ENCODE measurements at regions not wholly inside any gene's neighbourhood (a gene's known extent, or its start where the extent isn't known, plus 50 kb on each side); places are given as distances from the start of the nearest gene placed in this dataset.

- Histone ChIP-seq H3K4me2 (ENCODE audit: low read depth, low read length) (no peak overlapping the region), H3K4me3 (replicated peaks in 1 of 3; ENCODE audit: insufficient read depth in 1 of 3, low read depth in 2 of 3, low read length in 3 of 3) (no peak overlapping the region), H3K36me3 (replicated peaks in 1 of 2; ENCODE audit: control insufficient read depth in 1 of 2, insufficient read depth in 2 of 2, low read length in 2 of 2) (no peaks in the 10 kb centered on the region), H3K9me3 (ENCODE audit: low read length) (no peaks in the 10 kb centered on the region), H3K27me3 (ENCODE audit: control insufficient read depth in 1 of 2, insufficient read depth in 2 of 2, low read length in 2 of 2) (no peaks in the 10 kb centered on the region), H3K27ac (ENCODE audit: extremely low read length, insufficient read depth, low read length) (no peak overlapping the region), H3K9ac (ENCODE audit: insufficient read depth, low read depth, low read length) (no peak overlapping the region), H3K4me1 (ENCODE audit: insufficient read depth, low read length) (peaks cover 22% of the 10 kb centered on the region), H3K79me2 (ENCODE audit: insufficient read depth, low read length) (no peaks in the 10 kb centered on the region), H4K20me1 (ENCODE audit: insufficient read depth, low read length) (no peaks in the 10 kb centered on the region), H2AFZ (ENCODE audit: low read length) (no peak overlapping the region)
- no TSS peak for BruUV-seq (replicated peaks)
- 70% methylated on average over 6 of the region's 6 CpGs for WGBS (ENCODE audit: low lambda C conversion rate)
- TF ChIP-seq, protein P1, sequence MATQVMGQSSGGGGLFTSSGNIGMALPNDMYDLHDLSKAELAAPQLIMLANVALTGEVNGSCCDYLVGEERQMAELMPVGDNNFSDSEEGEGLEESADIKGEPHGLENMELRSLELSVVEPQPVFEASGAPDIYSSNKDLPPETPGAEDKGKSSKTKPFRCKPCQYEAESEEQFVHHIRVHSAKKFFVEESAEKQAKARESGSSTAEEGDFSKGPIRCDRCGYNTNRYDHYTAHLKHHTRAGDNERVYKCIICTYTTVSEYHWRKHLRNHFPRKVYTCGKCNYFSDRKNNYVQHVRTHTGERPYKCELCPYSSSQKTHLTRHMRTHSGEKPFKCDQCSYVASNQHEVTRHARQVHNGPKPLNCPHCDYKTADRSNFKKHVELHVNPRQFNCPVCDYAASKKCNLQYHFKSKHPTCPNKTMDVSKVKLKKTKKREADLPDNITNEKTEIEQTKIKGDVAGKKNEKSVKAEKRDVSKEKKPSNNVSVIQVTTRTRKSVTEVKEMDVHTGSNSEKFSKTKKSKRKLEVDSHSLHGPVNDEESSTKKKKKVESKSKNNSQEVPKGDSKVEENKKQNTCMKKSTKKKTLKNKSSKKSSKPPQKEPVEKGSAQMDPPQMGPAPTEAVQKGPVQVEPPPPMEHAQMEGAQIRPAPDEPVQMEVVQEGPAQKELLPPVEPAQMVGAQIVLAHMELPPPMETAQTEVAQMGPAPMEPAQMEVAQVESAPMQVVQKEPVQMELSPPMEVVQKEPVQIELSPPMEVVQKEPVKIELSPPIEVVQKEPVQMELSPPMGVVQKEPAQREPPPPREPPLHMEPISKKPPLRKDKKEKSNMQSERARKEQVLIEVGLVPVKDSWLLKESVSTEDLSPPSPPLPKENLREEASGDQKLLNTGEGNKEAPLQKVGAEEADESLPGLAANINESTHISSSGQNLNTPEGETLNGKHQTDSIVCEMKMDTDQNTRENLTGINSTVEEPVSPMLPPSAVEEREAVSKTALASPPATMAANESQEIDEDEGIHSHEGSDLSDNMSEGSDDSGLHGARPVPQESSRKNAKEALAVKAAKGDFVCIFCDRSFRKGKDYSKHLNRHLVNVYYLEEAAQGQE (IDR thresholded peaks at IDR 0.05; ENCODE audit: borderline replicate concordance in 1 of 2, low read depth in 1 of 2, low read length in 2 of 2) = peak in 1 of 2 experiments; percentile 79; a peak in 2 of 4 replicates
- no peak for TF ChIP-seq ZNF318 (CRISPR knock-in tag; IDR thresholded peaks at IDR 0.05)
- intact Hi-C loops (cut with micrococcal nuclease; ENCODE audit: unreplicated experiment) (no loop called here), in situ Hi-C loops (cut with HindIII; ENCODE audit: extremely low pct_ligation_motif_present, low pct_unique_long_range_greater_than_20kb) (no loop called here)
- ChIA-PET POLR2A (no interaction called here), CTCF (ENCODE audit: low intra/inter-chr PET ratio, low total read pairs) (no interaction called here)
- DNase-seq (ENCODE audit: low spot score) = no peak
- FAIRE-seq = no peak
- no peak for ATAC-seq
Measured at GRCh38 chr17:14704121-14704520, 403.2 kb downstream of the HS3ST3B1 start.

Measured in HepG2 (cell line).